ENCODE measurements at regions not wholly inside any gene's neighbourhood (a gene's known extent, or its start where the extent isn't known, plus 50 kb on each side); places are given as distances from the start of the nearest gene placed in this dataset.

- Mint-ChIP-seq H3K27me3 (ENCODE audit: insufficient read depth, unreplicated experiment) (no peaks in the 10 kb centered on the region), H3K4me1 (ENCODE audit: insufficient read depth, unreplicated experiment) (no peaks in the 10 kb centered on the region), H3K36me3 (ENCODE audit: insufficient read depth, unreplicated experiment) (no peaks in the 10 kb centered on the region), H3K4me3 (ENCODE audit: unreplicated experiment) (no peak overlapping the region), H3K9me3 (ENCODE audit: unreplicated experiment) (peaks cover 8% of the 10 kb centered on the region), H3K27ac (ENCODE audit: low read depth, unreplicated experiment) (no peak overlapping the region)
- no peak for DNase-seq (ENCODE audit: unreplicated experiment)
- intact Hi-C loops (cut with micrococcal nuclease): no loop called here
- BruUV-seq (replicated peaks): no TSS peak
- CTCF ChIA-PET: no interaction called here
- TF ChIP-seq, protein P1, sequence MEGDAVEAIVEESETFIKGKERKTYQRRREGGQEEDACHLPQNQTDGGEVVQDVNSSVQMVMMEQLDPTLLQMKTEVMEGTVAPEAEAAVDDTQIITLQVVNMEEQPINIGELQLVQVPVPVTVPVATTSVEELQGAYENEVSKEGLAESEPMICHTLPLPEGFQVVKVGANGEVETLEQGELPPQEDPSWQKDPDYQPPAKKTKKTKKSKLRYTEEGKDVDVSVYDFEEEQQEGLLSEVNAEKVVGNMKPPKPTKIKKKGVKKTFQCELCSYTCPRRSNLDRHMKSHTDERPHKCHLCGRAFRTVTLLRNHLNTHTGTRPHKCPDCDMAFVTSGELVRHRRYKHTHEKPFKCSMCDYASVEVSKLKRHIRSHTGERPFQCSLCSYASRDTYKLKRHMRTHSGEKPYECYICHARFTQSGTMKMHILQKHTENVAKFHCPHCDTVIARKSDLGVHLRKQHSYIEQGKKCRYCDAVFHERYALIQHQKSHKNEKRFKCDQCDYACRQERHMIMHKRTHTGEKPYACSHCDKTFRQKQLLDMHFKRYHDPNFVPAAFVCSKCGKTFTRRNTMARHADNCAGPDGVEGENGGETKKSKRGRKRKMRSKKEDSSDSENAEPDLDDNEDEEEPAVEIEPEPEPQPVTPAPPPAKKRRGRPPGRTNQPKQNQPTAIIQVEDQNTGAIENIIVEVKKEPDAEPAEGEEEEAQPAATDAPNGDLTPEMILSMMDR (IDR thresholded peaks at IDR 0.05; ENCODE audit: unreplicated experiment): no peak
- POLR2A ChIA-PET: interaction anchor here (0.6 kb wide), 1 partner anchor 714 kb away, joined by 3 read pairs; no protein-coding TSS in a partner anchor
These were observed 52.3 kb upstream of the ARMC3 start for GRCh38 chr10:22875581-22875980.

DNA sequence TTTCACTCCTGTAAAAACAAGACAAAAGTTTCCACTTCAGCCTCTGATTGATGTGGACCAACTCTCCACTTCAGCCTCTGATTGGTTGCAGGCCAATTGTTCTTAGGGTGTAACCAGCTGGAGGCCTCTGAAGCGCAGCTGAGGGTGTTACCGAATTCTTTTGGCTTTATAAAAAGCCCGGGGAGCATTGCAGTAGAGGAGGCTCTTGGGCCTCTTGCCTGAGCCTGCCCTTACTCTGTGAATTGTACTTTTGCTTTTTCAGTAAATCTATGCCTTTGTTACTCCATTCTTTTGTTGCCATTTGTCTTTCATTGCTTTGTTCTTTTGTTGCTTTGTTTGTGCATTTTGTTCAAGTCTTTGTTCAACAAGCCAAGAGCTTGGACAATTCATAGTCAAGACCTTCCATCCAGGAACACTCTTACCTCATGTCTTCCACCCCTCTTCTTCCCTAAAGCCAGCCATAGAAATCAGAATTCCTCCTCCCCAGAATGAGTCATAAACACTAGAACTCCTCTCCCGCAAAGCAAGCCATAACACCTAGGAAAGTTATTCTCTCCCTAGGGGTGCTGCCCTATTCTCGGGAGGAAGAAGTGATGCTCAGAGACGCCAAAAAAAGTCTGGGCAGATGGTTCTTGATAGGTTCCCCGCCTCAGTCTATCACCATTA lies 53.5 kb upstream of the ARMC3 start:
- Mint-ChIP-seq H3K9me3 (ENCODE audit: unreplicated experiment) (no peaks in the 10 kb centered on the region), H3K27ac (ENCODE audit: low read depth, unreplicated experiment) (no peak overlapping the region), H3K27me3 (ENCODE audit: insufficient read depth, unreplicated experiment) (no peaks in the 10 kb centered on the region), H3K4me1 (ENCODE audit: insufficient read depth, unreplicated experiment) (no peaks in the 10 kb centered on the region), H3K36me3 (ENCODE audit: insufficient read depth, unreplicated experiment) (no peaks in the 10 kb centered on the region), H3K4me3 (ENCODE audit: unreplicated experiment) (no peak overlapping the region)
- no TSS peak for BruUV-seq (replicated peaks)
- TF ChIP-seq, protein P1 (IDR thresholded peaks at IDR 0.05; ENCODE audit: unreplicated experiment): no peak
- intact Hi-C loops (cut with micrococcal nuclease): no loop called here
- DNase-seq (ENCODE audit: unreplicated experiment): no peak
- CTCF ChIA-PET: no interaction called here
- POLR2A ChIA-PET: no interaction called here

DNA sequence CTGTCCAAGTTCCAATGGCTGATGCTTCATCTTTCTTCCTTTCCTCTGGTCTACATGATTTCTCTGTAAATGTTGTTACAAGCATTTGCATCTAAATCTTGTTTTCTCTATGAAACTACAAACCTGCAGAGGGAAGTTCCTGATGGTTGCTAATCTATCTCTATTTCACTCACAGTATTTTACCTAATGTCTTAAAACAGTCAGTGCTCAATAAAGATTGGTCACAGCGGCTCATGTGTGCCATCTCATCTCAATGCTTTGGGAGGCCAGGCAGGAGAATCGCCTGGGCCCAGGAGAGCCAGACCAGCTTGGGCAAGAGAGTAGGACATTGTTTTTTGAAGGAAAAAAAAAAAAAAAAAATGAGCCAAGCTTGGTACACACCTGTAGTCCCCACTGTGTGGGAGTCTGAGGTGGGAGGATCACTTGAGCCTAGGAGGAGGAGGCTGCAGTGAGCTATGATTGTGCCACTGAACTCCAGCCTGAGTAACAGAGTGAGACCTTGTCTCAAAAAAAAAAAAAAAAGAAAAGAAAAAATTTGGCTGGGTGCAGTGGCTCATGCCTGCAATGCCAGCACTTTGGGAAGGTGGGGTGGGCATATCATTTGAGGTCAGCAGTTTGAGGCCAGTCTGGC lies 71.3 kb upstream of the ARMC3 start:
- TF ChIP-seq, protein P1 (IDR thresholded peaks at IDR 0.05; ENCODE audit: unreplicated experiment): no peak
- ChIA-PET CTCF (interaction anchor here (0.7 kb wide), 1 partner anchor 711 kb away, joined by 4 read pairs; no protein-coding TSS in a partner anchor), POLR2A (no interaction called here)
- H3K27ac Mint-ChIP-seq (ENCODE audit: low read depth, unreplicated experiment): no peak overlapping the region
- BruUV-seq (replicated peaks): no TSS peak
- no peaks in the 10 kb centered on the region for H3K27me3 Mint-ChIP-seq (ENCODE audit: insufficient read depth, unreplicated experiment)
- no peaks in the 10 kb centered on the region for H3K9me3 Mint-ChIP-seq (ENCODE audit: unreplicated experiment)
- intact Hi-C loops (cut with micrococcal nuclease): no loop called here
- H3K4me1 Mint-ChIP-seq (ENCODE audit: insufficient read depth, unreplicated experiment): no peaks in the 10 kb centered on the region
- no peaks in the 10 kb centered on the region for H3K36me3 Mint-ChIP-seq (ENCODE audit: insufficient read depth, unreplicated experiment)
- no peak overlapping the region for H3K4me3 Mint-ChIP-seq (ENCODE audit: unreplicated experiment)
- no peak for DNase-seq (ENCODE audit: unreplicated experiment)

DNA sequence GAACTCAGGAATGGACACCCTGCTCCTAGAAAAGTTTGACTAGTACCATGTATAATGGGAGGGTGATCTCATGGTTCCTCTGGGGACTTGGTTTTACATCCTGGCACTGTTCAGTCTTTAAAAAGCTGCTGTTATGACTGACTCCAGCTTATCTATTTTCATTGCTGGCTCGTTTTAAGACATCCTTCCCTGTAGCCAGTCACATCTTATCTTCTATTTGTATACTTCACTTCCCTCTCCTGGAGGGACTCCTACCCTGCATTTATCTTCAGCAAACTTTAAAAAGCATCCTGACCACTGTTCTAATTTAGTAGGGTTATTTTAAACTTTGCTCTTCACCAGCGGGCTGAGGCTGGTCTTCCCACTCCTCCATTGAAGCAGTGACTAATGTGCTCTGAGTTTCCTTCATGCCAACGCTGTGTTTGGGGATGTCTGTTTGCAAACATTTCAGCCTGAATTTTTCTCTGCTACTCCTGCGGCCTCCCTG lies 72.9 kb upstream of the ARMC3 start:
- no peaks in the 10 kb centered on the region for H3K9me3 Mint-ChIP-seq (ENCODE audit: unreplicated experiment)
- H3K27me3 Mint-ChIP-seq (ENCODE audit: insufficient read depth, unreplicated experiment): no peaks in the 10 kb centered on the region
- CTCF ChIA-PET: no interaction called here
- TF ChIP-seq, protein P1 (IDR thresholded peaks at IDR 0.05; ENCODE audit: unreplicated experiment): no peak
- no peaks in the 10 kb centered on the region for H3K4me1 Mint-ChIP-seq (ENCODE audit: insufficient read depth, unreplicated experiment)
- POLR2A ChIA-PET: no interaction called here
- no peak for DNase-seq (ENCODE audit: unreplicated experiment)
- no TSS peak for BruUV-seq (replicated peaks)
- intact Hi-C loops (cut with micrococcal nuclease): no loop called here
- H3K4me3 Mint-ChIP-seq (ENCODE audit: unreplicated experiment): no peak overlapping the region
- H3K27ac Mint-ChIP-seq (ENCODE audit: low read depth, unreplicated experiment): no peak overlapping the region
- no peaks in the 10 kb centered on the region for H3K36me3 Mint-ChIP-seq (ENCODE audit: insufficient read depth, unreplicated experiment)
